Activated CD4-positive, alpha-beta T cell treated with anti-CD3 and anti-CD28 coated beads, Interleukin-2, Interleukin-6, amounts not matched to agents 100 ng/mL and 50 ng/mL, durations not matched to agents 16 hours and 8 hours (primary cell): ENCODE measurements at regions not wholly inside any gene's neighbourhood (a gene's known extent, or its start where the extent isn't known, plus 50 kb on each side); places are given as distances from the start of the nearest gene placed in this dataset.
"Not testable (repeated sequence)": the region's sequence is repeated elsewhere in the genome, so short reads cannot be mapped to it uniquely, and the experiment has no call there.

ENCODE experiments used
- DNase-seq: peaks from one replicate; pipeline ENCODE4 v3.0.0-alpha.2; 2020

DNA sequence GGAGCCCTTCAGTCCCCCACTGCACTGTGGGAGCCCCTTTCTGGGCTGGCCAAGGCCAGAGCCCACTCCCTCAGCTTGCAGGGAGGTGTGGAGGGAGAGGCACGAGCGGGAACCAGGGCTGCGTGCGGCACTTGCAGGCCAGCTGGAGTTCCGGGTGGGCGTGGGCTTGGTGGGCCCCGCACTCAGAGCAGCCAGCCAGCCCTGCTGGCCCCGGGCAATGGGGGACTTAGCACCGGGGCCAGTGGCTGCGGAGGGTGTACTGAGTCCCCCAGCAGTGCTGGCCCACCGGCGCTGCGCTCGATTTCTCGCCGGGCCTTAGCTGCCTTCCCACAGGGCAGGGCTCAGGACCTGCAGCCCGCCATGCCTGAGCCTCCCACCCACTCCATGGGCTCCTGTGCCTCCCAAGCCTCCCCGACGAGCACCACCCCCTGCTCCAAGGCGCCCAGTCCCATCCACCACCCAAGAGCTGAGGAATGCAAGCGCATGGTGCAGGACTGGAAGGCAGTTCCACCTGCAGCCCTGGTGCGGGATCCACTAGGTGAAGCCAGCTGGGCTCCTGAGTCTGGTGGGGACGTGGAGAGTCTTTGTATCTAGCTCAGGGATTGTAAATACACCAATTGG, 776.2 kb downstream of the KCTD8 start:
- DNase-seq: not testable (repeated sequence)

DNA sequence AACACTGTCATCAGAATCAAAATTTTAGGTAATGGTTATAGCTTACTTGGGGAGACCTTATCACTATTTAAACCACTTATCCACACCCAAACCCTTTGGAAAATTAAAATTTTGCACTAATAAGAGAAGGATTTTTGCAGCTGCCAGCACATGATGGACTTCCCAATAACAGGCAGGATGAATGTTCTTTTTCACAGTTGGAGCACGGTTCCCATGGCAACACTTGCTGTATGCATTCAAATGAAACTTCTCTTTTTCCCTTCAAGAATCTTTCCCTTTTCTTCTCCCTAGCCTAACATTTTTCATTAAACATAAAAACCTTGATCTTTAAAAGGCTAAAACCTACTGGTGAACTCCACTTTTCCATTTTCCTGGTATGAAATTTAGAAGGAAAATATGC, 768.2 kb downstream of the KCTD8 start:
- DNase-seq: no peak

DNA sequence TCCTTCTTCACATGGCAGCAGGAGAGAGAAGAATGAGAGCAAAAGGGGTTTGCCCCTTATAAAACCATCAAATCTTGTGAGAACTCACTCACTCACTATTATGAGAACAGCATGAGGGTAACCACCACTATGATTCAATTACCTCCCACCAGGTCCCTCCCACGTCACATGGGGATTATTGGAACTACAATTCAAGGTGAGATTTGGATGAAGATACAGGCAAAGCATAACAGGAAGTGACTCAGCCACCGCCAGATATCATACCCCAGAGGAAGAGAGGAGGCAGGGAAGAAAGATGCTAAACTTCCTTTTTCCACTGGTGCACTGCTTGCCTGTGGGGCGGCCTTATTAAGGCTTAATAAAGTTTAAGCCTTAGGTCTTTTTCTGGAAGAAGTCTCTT, 766.1 kb downstream of the KCTD8 start:
- no peak for DNase-seq

DNA sequence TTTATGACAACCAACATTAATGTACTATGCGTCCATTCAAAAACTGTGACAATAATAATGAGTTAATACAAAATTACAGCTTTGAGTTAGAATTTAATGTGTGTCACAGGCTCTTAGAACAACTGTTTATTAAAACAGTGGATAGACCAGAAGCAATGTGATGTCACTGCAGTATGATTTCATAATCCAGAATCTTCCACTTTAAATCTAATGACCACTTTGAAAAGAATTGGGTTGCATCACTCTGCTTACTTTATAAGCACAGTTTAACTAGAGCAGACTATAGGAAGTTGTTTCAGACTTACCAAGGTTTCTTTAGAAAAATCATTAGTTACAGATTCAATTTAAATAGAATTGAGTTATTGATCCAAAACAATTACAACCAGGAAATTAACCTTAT, 758.5 kb downstream of the KCTD8 start:
- DNase-seq: no peak

DNA sequence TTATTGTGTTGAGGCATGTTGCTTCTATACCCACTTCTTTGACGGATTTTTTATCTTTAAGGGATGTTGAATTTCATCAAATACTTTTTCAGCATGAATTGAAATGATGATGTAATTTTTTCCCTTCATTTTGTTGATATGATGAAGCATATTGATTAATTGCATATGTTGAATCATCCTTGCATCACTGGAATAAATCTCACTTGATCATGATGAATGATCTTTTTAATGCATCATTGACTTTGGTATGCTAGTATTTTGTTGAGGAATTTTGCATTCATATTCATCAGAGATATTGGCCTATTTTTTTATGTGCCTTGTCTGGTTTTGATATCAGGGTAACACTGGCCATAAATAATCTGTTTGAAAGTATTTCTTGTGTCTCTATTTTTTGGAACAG, 754.7 kb downstream of the KCTD8 start:
- no peak for DNase-seq

DNA sequence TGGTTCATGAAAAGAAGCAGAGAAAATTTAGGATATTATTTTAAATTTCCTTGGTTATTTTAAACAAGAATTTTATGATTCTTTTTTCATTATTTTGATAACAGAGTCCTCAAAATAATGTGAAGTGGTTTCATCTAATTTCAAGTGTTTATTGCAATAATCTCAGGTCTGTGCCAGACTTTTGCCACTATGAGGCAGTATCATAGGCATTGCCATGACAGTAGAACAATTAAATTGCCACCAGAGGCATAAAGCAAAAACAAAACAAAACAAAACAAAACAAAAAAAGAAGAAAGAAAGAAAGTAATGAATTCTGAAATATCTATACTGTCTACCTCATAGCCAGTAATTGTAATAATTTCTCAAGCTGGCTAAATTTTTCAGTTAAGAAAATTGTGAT, 739.2 kb downstream of the KCTD8 start:
- DNase-seq: no peak

DNA sequence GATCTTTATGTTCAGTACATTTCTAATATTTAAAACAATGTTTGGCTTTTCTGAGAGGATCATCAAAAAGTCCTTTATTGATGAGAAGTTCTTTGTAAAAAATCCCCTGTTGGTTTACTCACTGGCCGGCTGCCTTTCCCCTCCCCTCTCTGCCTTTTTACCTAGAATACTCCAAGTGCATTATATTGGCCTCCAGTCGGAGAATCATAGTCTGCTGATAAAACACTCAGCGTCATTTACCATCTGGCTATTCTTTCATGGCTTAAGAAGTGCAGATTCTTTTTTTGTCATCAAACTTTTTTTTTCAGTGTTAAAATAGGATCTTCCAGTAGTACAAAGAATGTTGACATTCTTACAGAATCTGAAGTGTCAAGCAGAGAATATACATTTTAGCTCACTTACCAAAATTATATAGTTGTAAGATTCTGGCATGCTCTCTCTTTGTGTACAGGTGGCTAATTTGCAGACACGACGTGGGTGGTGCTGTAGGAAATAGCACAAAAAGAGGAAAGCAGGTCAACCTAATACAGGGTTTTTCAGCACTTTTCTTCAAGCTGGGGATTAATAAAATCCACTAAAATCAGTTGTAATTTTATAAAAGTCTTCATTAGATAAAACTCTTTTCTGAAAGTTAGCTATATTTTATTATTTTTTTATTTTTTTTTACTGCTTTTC, 731.8 kb downstream of the KCTD8 start:
- DNase-seq: no peak

DNA sequence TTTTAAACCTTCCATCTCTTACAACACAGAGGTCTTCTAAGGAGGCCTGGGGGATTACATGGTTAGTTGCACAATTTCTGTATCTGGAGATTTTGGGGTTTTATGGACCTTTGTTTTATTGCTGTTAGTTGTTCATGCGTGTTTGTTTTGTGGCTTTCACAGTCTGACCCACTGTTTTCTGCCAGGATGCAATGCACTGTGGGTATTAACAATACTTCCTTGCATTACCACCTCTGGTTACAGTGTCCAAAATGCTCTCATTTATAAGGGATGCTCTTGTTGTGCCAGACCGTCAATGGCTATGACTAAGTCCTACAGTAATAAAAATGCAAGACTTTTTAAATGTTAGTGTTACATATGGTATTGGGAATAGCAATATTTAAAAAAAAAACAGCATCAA, 730.2 kb downstream of the KCTD8 start:
- no peak for DNase-seq

DNA sequence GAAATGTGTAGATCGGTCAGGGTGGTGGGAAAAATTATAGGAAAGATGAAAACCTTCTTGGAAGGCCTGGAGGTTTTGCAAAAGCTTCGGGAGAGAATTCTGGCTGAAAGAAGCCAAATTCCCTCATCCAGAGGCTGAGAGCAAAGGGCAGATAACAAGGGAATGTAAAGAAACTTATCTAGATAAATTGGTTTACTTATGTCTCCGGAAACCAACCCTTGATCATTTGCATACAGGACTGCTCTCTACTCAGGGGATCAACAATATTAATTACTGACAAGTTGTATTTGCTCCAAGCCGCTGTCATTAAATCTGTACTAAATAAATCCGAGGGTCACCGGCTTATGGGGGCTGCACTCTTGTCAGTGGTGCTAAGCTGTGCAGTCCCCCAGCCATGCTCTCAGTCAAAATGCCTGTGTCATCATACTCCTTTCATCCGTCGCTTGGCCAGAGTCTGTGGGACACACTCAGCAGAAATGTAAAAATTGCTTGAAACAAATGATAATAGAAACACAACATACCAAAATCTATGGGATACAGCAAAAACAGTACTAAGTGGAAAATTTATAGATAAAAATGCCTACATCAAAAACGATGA, 715.7 kb downstream of the KCTD8 start:
- no peak for DNase-seq

DNA sequence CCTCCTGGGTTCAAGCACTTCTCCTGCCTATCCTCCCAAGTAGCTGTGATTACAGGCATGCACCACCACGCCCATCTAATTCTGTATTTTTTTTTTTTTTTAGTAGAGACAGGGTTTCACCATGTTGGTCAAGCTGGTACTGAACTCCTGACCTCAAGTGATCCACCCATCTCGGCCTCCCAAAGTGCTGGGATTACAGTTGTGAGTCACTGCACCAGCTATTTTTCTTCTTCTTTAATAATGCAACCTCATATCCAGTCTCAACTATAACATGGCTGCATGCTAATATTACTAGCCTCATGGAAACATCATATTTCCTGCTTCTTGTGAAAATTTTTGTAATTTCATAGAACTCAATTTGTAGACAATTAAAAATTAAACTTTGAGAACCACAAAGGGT, 706.5 kb downstream of the KCTD8 start:
- no peak for DNase-seq

DNA sequence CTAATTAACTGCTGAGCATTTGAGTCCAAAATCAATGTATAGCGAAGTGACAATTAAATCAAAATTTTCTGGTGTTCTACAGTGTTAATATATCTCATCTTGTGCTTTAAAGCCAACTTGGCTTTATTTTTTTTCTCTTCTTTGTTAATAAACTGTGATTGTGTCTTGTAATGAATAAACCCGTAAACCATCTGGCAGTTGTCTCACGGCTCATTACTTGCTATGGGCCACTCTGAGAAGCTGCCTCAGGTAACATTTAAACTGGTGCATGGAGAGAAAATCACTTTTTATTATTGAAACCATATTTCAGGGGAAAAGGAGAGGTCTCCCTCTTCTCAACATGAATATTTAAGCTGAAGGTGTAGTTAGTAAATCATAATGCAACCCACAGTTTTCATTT, 694.0 kb downstream of the KCTD8 start:
- DNase-seq: no peak

DNA sequence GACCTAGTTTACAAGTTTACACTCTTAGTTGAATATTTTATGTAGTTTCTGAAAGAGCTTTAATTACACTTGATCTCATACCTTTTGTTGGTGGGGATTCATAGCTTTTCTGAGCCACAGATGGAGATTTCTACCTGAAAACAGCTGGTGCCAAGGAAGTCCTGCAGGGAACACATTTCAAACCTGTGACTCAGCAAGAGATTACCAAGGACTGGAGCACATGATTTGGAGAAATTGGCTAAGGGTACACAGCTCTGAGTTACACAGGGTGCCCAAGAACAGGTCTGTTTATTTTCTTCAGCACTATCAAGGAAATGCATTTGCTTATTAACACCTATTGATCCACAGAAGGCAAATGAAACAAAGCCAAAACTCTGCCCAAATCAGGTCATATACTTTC, 691.5 kb downstream of the KCTD8 start:
- no peak for DNase-seq

DNA sequence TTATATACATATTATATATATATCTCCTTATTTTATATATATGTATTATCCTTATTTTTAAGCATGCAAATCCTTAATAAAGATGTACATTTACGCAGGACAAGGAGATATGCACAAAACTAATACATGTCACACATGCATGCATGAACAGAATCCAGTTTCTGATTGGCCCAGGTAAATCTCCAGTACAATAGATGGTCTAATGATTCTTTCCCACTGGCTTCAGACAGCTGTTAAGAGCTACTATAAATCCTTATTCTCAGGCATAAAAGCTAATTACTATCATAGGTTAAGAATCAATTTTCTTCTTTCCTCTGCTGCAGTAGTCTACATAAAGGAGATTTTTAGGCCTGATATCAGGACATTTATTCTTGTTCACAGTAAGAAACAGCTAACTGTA, 689.8 kb downstream of the KCTD8 start:
- DNase-seq: no peak

DNA sequence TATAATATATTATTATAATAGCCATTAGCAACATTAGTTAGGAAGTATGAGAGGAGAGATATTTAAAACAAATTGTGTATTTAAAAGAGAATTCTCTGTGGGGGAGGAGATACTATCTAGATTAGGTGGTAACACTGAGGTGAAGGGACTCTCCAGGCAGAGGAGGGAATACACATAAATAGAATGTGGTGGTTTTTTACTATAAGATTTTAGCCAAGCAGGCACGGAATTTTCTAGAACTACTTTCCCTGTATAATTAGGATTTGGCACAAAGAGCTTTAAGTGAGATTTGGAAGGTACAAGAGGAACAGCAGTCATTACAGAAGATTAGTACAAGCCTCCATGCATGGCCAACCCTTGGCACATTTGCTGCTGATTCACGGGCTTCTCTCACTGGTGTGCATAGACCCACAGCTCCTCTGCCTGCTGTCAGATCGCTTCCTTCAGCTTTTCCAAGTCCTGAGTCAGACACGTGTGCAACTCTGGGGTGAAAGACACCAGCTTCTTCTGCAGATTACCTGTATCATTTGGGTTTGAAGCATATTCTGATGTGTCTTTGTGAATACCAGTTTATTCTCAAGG, 685.5 kb downstream of the KCTD8 start:
- no peak for DNase-seq

DNA sequence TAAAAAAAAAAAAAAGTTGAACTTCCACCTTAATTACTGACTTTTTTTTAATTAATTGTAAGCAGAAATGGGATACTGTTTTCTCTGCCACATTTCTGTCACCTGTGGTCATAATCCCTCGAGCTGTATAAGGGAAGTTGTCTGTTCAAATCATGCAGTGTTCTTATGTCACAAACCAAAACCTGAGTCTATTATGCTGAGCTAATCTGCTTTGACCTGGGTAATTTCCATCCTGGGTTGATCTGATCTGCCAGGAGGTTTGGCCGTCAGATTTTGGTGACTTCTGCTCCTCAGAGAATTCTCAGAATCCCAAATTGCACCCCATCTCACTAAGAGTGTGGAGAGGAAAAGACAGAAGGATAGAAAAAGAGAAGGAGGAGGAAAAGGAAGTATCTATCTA, 683.1 kb downstream of the KCTD8 start:
- no peak for DNase-seq

DNA sequence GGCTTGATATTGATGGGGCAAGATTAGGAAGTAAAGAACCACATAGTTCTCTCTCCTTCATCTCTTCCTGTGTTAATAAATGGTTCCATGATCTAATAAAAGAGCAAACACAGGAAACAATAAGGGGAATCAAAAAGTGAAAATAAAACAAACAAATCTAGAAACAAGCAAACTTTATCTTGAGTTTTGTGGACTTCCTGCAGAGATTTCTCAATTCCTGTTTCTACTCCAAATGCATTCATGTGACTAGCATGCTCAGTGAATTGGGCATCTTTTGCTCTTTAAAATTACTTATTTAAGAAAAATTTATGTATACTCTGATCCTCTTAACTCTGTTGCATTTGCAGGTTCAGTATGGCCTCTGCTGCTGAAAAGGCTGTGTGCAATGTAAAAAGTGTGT, 682.0 kb downstream of the KCTD8 start:
- no peak for DNase-seq

DNA sequence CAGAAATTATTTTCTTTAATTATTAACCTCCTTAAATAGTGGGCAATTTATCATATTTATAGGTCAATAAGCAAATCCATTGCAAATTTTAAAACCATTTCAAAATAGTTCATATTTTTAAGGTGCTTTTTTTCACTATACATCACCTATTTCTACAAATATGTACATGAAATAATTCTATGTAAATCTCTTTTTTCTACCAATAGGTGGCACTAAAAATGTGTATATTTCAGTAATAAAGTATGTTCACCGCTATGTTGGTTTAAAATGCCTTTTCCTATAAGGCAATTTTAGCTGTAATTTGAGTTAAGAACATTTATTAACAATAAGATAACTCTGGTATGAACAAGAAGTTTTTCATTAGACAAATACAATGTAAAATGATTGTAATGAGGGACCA, 672.2 kb downstream of the KCTD8 start:
- peak; percentile 0 for DNase-seq

DNA sequence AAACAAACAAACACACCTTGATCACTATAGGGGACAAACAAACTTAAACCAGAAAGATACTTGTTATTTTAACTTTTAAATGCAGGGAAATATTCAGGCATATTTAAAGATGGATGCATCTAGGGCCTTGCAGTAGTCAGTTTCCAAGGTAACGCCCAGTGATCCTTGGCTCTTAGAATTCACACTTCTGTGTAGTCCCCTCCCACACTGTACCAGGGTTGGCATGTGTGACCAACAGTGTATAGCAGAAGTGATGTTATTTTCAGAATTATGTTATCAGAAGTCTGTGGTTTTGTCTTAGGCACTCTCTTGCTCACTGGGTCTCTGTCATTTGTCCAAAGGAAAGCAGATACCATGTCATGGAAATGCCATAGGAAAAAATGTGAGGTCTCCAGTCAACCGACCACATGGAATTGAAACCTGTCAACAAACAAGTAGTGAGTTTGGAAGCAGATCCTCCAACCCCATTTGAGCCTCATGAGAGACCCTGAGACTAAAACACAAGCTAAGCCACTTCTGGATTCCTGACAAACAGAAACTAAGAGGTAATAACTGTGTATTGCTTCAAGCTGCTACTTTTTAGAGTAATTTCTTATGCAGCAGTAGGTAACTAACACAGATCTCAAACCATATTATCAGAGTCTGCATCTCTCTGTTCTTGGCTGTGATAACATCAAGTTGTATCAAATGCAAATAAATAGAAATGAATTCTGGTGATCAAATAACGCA, 670.3 kb downstream of the KCTD8 start:
- DNase-seq: no peak

DNA sequence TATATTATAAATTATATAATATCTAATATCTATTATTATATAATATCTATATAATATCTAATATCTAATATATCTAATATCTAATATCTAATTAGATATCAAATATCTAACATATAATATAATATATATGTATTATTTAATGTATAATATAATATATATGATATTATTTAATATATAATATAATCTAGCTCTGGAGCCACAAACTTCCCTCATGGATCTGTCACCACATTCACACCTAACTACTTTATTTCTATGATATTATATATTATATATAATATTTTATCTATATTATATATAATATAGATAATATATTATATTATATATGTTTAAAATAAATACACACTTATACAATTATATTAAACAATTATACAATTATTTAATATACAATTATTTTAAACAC, 667.5 kb downstream of the KCTD8 start:
- DNase-seq: no peak

DNA sequence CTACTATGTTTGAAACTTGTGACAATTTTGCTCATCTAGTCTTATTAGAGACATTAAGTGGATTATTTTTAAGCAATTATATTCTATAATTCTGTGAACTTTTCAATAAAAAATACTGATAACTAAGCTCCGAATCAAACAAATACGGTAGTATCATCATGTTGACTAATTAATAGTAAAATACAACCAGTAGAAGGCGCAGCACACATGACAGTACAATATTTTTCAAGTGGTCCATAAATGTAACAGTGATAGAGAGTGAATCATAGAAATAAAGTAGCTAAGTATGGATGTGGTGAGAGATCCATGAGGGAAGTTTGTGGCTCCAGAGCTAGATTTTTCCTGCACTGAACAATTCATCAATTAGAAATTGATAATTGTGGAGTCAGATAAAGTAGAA, 666.2 kb downstream of the KCTD8 start:
- DNase-seq: no peak

DNA sequence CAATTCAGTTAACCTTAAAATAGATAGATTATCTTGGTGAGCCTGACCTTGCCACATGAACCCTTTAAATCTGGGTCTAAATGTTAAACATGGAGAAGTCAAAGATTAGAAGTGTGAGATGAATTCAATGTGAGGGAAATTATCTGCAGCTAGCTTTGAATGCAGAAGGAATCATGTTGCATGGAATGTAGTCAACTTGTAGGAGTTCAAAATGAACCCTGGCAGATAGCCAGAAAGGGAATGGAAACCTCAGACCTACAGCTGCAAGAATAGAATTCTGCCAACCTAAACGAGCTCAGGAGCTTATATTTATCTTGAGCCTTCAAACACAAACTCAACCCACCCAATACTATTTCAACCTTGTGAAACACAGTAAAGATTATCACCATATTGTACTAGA, 632.5 kb downstream of the KCTD8 start:
- no peak for DNase-seq

DNA sequence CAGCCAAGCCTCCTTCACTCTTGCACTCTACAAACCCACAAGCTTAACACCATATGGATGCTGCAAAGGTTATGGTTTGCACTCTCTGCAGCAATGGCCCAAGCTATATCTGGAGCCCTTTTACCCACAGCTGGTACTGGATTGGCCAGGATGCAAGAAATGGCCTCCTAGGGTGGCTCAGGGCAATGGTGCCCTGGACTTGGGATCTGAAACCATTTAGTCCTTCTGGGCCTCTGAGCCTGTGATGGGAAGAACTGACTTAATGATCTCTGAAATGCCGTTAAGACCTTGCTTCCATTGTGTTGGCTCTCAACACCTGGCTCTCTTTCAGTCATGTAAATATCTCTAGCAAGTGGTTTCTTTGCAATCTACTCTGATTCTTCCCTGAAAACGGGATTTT, 626.0 kb downstream of the KCTD8 start:
- DNase-seq: no peak

DNA sequence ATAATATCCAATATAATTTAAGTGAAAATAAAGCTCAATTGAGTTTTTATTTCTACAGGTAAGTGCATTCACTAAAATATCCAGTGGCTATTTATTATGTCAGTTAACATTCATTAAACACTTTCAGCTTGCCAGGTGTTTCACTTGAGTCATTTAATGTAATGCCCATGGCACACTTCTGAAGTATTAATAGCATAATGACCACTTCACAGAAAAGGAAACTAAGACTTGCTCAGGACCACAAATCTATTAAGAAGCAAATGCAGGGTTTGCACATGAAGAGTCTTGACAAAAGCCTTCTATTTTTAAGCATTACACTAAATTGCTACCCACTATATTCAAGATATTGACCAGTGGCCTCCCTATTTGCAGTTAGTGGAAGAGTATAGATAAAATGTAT, 612.7 kb downstream of the KCTD8 start:
- no peak for DNase-seq

DNA sequence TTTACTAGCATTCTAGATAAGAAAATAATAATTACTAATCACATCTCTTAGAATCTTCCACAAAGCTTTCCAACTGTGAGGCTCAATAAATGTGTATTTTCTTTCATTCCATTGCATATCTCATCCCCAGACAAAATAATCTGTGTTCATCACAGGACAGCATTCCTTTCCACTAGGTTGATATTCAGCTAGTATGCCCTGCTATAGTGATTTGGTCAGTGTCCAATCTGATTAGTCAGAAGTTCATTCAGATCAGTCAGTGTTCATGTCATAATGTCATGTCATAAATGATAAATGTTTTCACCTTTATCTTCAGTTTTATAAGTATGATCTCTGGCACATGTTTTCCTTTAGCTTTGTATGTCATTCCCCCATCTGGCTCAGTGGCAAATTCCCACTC, 611.4 kb downstream of the KCTD8 start:
- no peak for DNase-seq
